Osteocyte (in vitro differentiated cells): ENCODE measurements at regions not wholly inside any gene's neighbourhood (a gene's known extent, or its start where the extent isn't known, plus 50 kb on each side); places are given as distances from the start of the nearest gene placed in this dataset.

Source experiments
- DNase-seq: peaks from one replicate; pipeline ENCODE4 v3.0.0; 2021; ENCODE audit warnings: mixed read lengths; ENCODE audit not compliant: unreplicated experiment; ENCODE audit errors: extremely low spot score
- H3K27ac Mint-ChIP-seq: one replicate; pipeline ENCODE4 v1.8.0; 2021; ENCODE audit warnings: mild to moderate bottlenecking, mixed read lengths; ENCODE audit not compliant: unreplicated experiment
- H3K27me3 Mint-ChIP-seq: one replicate; pipeline ENCODE4 v1.8.0; 2021; ENCODE audit warnings: mixed read lengths; ENCODE audit not compliant: unreplicated experiment
- H3K36me3 Mint-ChIP-seq: one replicate; pipeline ENCODE4 v1.8.0; 2021; ENCODE audit warnings: mixed read lengths; ENCODE audit not compliant: unreplicated experiment
- H3K4me1 Mint-ChIP-seq: one replicate; pipeline ENCODE4 v1.8.0; 2021; ENCODE audit warnings: mixed read lengths; ENCODE audit not compliant: unreplicated experiment
- H3K4me3 Mint-ChIP-seq: one replicate; pipeline ENCODE4 v1.8.0; 2021; ENCODE audit warnings: mild to moderate bottlenecking, moderate library complexity, mixed read lengths; ENCODE audit not compliant: unreplicated experiment
- H3K9me3 Mint-ChIP-seq: one replicate; pipeline ENCODE4 v1.8.0; 2021; ENCODE audit warnings: mixed read lengths; ENCODE audit not compliant: unreplicated experiment
- CTCF ChIP-seq: fragments of 200-600 bp; sonication (generic); IDR thresholded peaks from 2 replicates; pipeline ENCODE4 v1.5.0; 2021; ENCODE audit warnings: antibody characterized with exemption, mild to moderate bottlenecking, moderate library complexity

DNA sequence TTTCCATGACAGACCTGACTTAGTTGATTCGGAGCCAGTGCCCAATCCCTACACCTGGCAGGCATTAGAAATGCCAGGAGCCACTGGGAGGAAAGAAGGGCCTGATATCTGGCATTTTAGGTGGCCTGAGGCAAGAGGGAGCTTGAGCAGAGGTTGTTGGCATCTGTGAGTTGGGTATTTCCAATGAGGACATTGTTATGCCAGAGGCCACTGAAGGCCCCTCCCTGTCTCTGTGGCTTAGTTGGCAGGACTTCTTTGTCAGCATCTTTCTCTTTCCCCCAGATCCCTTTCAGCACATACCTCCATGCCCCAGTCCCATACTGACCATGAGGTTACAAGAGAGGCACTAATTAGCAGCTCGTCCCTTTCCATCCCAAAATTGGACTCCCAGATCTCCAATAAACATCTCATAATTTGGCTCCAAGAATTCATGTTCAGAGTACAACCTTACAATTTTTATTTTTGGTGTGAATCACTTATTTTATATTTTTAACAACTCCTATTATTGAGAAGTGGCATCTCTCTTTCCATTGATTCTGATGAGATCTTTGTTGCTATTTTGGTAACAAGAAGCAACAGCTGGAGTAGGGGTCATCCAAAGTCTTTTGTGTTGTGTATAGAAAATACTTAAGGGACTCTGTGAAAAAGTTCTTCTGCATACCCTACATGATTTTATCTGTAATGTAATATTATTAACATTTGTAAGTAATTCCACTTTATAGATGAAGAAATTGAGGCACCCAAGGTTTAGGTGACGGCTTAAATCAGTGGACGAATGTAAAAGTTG, 68.6 kb upstream of the MAP3K1 start:
- H3K27me3 Mint-ChIP-seq = no peaks in the 10 kb centered on the region
- TF ChIP-seq CTCF = no peak
- H3K27ac Mint-ChIP-seq = no peak overlapping the region
- no peak for DNase-seq
- H3K4me1 Mint-ChIP-seq = peaks cover 6% of the 10 kb centered on the region
- H3K9me3 Mint-ChIP-seq = no peaks in the 10 kb centered on the region
- no peaks in the 10 kb centered on the region for H3K36me3 Mint-ChIP-seq
- H3K4me3 Mint-ChIP-seq = no peak overlapping the region

DNA sequence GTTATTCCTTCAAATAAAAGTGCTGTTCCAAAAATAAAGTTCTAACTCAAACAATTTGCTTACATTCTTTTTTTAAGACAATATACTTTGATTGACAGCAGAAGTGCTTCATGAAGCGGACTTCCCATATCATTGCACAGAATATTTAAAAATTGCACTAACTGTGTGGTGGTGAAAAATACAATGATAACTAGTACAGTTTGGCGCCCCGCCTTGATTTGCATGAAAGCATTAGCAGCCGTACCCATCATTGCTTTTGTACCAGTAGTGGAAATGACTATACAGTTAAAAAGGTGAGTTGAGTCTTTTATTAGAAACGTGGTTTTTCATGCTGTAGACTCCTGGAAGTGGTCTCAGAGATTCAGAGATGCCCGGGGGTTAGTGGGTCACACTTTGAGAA, 69.5 kb upstream of the MAP3K1 start:
- Mint-ChIP-seq H3K4me3 (no peak overlapping the region), H3K4me1 (no peaks in the 10 kb centered on the region), H3K27me3 (no peaks in the 10 kb centered on the region), H3K9me3 (no peaks in the 10 kb centered on the region), H3K36me3 (no peaks in the 10 kb centered on the region), H3K27ac (no peak overlapping the region)
- no peak for DNase-seq
- no peak for TF ChIP-seq CTCF

DNA sequence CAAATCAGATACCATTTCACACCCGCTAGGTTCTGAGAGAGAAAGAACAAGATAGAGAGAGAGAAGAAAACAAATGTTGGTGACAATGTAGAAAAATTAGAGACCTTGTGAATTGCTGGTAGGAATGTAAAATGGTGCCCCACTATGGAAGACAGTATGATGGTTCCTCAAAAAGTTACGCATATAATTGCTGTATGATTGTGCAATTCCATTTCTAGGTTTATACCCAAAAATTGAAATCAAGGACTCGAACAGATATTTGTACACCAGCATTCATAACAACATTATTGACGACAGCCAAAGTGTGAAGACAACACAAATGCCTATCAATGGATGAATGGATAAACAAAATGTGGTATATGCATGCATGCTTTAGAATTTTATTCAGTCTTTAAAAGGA, 74.5 kb upstream of the MAP3K1 start:
- Mint-ChIP-seq H3K36me3 (no peaks in the 10 kb centered on the region), H3K4me1 (peaks cover 9% of the 10 kb centered on the region), H3K27me3 (no peaks in the 10 kb centered on the region), H3K9me3 (no peaks in the 10 kb centered on the region), H3K4me3 (no peak overlapping the region), H3K27ac (no peak overlapping the region)
- TF ChIP-seq CTCF = no peak
- DNase-seq = no peak

DNA sequence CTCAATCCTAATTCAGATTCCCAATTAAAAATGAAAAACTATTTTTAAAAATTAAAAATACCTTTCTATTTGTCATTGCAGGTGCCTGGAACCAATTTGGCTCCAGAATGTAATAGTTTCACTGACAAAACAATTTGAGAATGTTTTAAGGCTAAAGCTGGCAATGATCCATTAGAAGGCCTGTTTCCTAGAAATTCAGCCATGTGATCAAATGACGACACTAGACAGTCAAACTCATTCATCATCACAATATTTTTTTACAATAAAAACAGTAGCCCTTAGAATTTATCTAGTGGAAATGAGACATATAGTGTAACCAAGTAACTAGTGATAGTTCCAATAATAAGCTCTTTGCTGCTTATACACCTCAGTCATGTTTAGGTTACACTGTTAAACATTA, 75.4 kb upstream of the MAP3K1 start:
- H3K27ac Mint-ChIP-seq = no peak overlapping the region
- H3K27me3 Mint-ChIP-seq = no peaks in the 10 kb centered on the region
- no peaks in the 10 kb centered on the region for H3K36me3 Mint-ChIP-seq
- no peaks in the 10 kb centered on the region for H3K9me3 Mint-ChIP-seq
- peaks cover 14% of the 10 kb centered on the region for H3K4me1 Mint-ChIP-seq
- DNase-seq = no peak
- no peak overlapping the region for H3K4me3 Mint-ChIP-seq
- no peak for TF ChIP-seq CTCF

- DNase-seq = no peak
- H3K4me3 Mint-ChIP-seq = no peak overlapping the region
- H3K36me3 Mint-ChIP-seq = no peaks in the 10 kb centered on the region
- peaks cover 25% of the 10 kb centered on the region for H3K4me1 Mint-ChIP-seq
- no peaks in the 10 kb centered on the region for H3K9me3 Mint-ChIP-seq
- H3K27me3 Mint-ChIP-seq = no peaks in the 10 kb centered on the region
- no peak overlapping the region for H3K27ac Mint-ChIP-seq
- TF ChIP-seq CTCF = no peak
Observed at GRCh38 chr5:56737951-56738606, 77.3 kb upstream of the MAP3K1 start.
